Stimulated activated effector memory CD8-positive, alpha-beta T cell treated with anti-CD3 and anti-CD28 coated beads, Interleukin-12 subunit alpha, Interleukin-12 subunit beta, amount 100 ng/mL, for 72 hours (primary cell): ENCODE measurements at regions not wholly inside any gene's neighbourhood (a gene's known extent, or its start where the extent isn't known, plus 50 kb on each side); places are given as distances from the start of the nearest gene placed in this dataset.
"Not testable (repeated sequence)": the region's sequence is repeated elsewhere in the genome, so short reads cannot be mapped to it uniquely, and the experiment has no call there.

Experiments used
- ATAC-seq: fragments of 150-1000 bp; cut with Tn5 transposase; 2 replicates; pipeline ENCODE4 v1.10.0; 2021
- DNase-seq, 2 donors: peaks; one replicate each; pipeline ENCODE4 v3.0.0; 2021 to 2022; ENCODE audit warnings: low spot score in 2 of 2
- H3K27ac Mint-ChIP-seq: one replicate; pipeline ENCODE4 v1.8.0; 2022; ENCODE audit warnings: mild to moderate bottlenecking, mixed read lengths
- H3K36me3 Mint-ChIP-seq: one replicate; pipeline ENCODE4 v1.8.0; 2022; ENCODE audit warnings: mild to moderate bottlenecking, mixed read lengths
- H3K4me1 Mint-ChIP-seq: one replicate; pipeline ENCODE4 v1.8.0; 2022; ENCODE audit warnings: mixed read lengths
- H3K4me3 Mint-ChIP-seq: one replicate; pipeline ENCODE4 v1.8.0; 2022; ENCODE audit warnings: mild to moderate bottlenecking, mixed read lengths
- H3K9me3 Mint-ChIP-seq: one replicate; pipeline ENCODE4 v1.8.0; 2022; ENCODE audit warnings: mixed read lengths

GRCh38 chr7:145781388-145781787 lies 335.2 kb upstream of the CNTNAP2 start:
- H3K27ac Mint-ChIP-seq, H3K9me3 Mint-ChIP-seq, ATAC-seq, H3K36me3 Mint-ChIP-seq, DNase-seq, H3K4me1 Mint-ChIP-seq, H3K4me3 Mint-ChIP-seq: not testable (repeated sequence)

- Mint-ChIP-seq H3K27ac (no peak overlapping the region), H3K4me3 (no peak overlapping the region), H3K9me3 (peaks cover 2% of the 10 kb centered on the region), H3K4me1 (no peaks in the 10 kb centered on the region), H3K36me3 (no peaks in the 10 kb centered on the region)
- ATAC-seq = no peak
- DNase-seq = no peak
Measured at GRCh38 chr7:145779140-145779539, 337.5 kb upstream of the CNTNAP2 start.

- ATAC-seq = no peak
- Mint-ChIP-seq H3K27ac (no peak overlapping the region), H3K9me3 (peaks cover 17% of the 10 kb centered on the region), H3K36me3 (no peaks in the 10 kb centered on the region), H3K4me3 (no peak overlapping the region), H3K4me1 (no peaks in the 10 kb centered on the region)
- DNase-seq = no peak
Measured at GRCh38 chr7:145774777-145775176, 341.8 kb upstream of the CNTNAP2 start.

- Mint-ChIP-seq H3K36me3 (no peaks in the 10 kb centered on the region), H3K4me1 (no peaks in the 10 kb centered on the region), H3K27ac (no peak overlapping the region), H3K4me3 (no peak overlapping the region), H3K9me3 (peaks cover 16% of the 10 kb centered on the region)
- DNase-seq (no peak), ATAC-seq (no peak)
Measured at GRCh38 chr7:145753004-145753403, 363.6 kb upstream of the CNTNAP2 start.

- DNase-seq = no peak
- no peak for ATAC-seq
- Mint-ChIP-seq H3K36me3 (no peaks in the 10 kb centered on the region), H3K27ac (no peak overlapping the region), H3K4me1 (no peaks in the 10 kb centered on the region), H3K4me3 (no peak overlapping the region), H3K9me3 (peaks cover 6% of the 10 kb centered on the region)
Measured at GRCh38 chr7:145737617-145738016, 379.0 kb upstream of the CNTNAP2 start.

- Mint-ChIP-seq H3K36me3 (no peaks in the 10 kb centered on the region), H3K4me3 (no peak overlapping the region), H3K27ac (no peak overlapping the region), H3K9me3 (peaks cover 8% of the 10 kb centered on the region), H3K4me1 (no peaks in the 10 kb centered on the region)
- ATAC-seq (no peak), DNase-seq (no peak)
Measured at GRCh38 chr7:145735061-145735460, 381.5 kb upstream of the CNTNAP2 start.

- Mint-ChIP-seq H3K9me3 (peaks cover 18% of the 10 kb centered on the region), H3K4me1 (no peaks in the 10 kb centered on the region), H3K4me3 (no peak overlapping the region), H3K27ac (no peak overlapping the region), H3K36me3 (no peaks in the 10 kb centered on the region)
- no peak for ATAC-seq
- DNase-seq = no peak
Measured at GRCh38 chr7:145732521-145732920, 384.1 kb upstream of the CNTNAP2 start.

GRCh38 chr7:145729691-145730090 lies 386.9 kb upstream of the CNTNAP2 start:
- Mint-ChIP-seq H3K9me3 (peaks cover 15% of the 10 kb centered on the region), H3K4me3 (no peak overlapping the region), H3K4me1 (no peaks in the 10 kb centered on the region), H3K36me3 (no peaks in the 10 kb centered on the region), H3K27ac (no peak overlapping the region)
- ATAC-seq (no peak), DNase-seq (no peak)

- DNase-seq (no peak), ATAC-seq (no peak)
- H3K4me3 Mint-ChIP-seq = no peak overlapping the region
- H3K9me3 Mint-ChIP-seq = peaks cover 23% of the 10 kb centered on the region
- H3K36me3 Mint-ChIP-seq = no peaks in the 10 kb centered on the region
- no peak overlapping the region for H3K27ac Mint-ChIP-seq
- H3K4me1 Mint-ChIP-seq = no peaks in the 10 kb centered on the region
Measured at GRCh38 chr7:145718129-145718528, 398.5 kb upstream of the CNTNAP2 start.

- H3K4me3 Mint-ChIP-seq = no peak overlapping the region
- H3K9me3 Mint-ChIP-seq = peaks cover 25% of the 10 kb centered on the region
- ATAC-seq (no peak), DNase-seq (no peak)
- no peaks in the 10 kb centered on the region for H3K4me1 Mint-ChIP-seq
- H3K36me3 Mint-ChIP-seq = no peaks in the 10 kb centered on the region
- no peak overlapping the region for H3K27ac Mint-ChIP-seq
Measured at GRCh38 chr7:145700488-145700887, 416.1 kb upstream of the CNTNAP2 start.

- Mint-ChIP-seq H3K4me3 (no peak overlapping the region), H3K9me3 (peaks cover 17% of the 10 kb centered on the region), H3K36me3 (no peaks in the 10 kb centered on the region), H3K4me1 (no peaks in the 10 kb centered on the region), H3K27ac (no peak overlapping the region)
- DNase-seq = no peak
- ATAC-seq = no peak
Measured at GRCh38 chr7:145698526-145699262, 417.9 kb upstream of the CNTNAP2 start.

GRCh38 chr7:145697412-145698107 lies 419.0 kb upstream of the CNTNAP2 start:
- not testable (repeated sequence) for ATAC-seq, H3K36me3 Mint-ChIP-seq, H3K27ac Mint-ChIP-seq, H3K4me3 Mint-ChIP-seq, H3K4me1 Mint-ChIP-seq, DNase-seq
- peaks cover 14% of the 10 kb centered on the region for H3K9me3 Mint-ChIP-seq

GRCh38 chr7:145696071-145696470 lies 420.5 kb upstream of the CNTNAP2 start:
- peaks cover 14% of the 10 kb centered on the region for H3K9me3 Mint-ChIP-seq
- ATAC-seq (no peak), DNase-seq (no peak)
- no peaks in the 10 kb centered on the region for H3K4me1 Mint-ChIP-seq
- no peaks in the 10 kb centered on the region for H3K36me3 Mint-ChIP-seq
- no peak overlapping the region for H3K4me3 Mint-ChIP-seq
- H3K27ac Mint-ChIP-seq = no peak overlapping the region

- Mint-ChIP-seq H3K4me3 (no peak overlapping the region), H3K27ac (no peak overlapping the region), H3K36me3 (no peaks in the 10 kb centered on the region), H3K9me3 (peaks cover 7% of the 10 kb centered on the region), H3K4me1 (no peaks in the 10 kb centered on the region)
- ATAC-seq (no peak), DNase-seq (no peak)
Measured at GRCh38 chr7:145692237-145692950, 424.2 kb upstream of the CNTNAP2 start.

- Mint-ChIP-seq H3K36me3 (no peaks in the 10 kb centered on the region), H3K27ac (no peak overlapping the region), H3K4me1 (no peaks in the 10 kb centered on the region), H3K4me3 (no peak overlapping the region), H3K9me3 (peaks cover 7% of the 10 kb centered on the region)
- no peak for DNase-seq
- ATAC-seq = no peak
Measured at GRCh38 chr7:145691377-145691914, 425.2 kb upstream of the CNTNAP2 start.
